DND-41 (cell line): ENCODE measurements at regions not wholly inside any gene's neighbourhood (a gene's known extent, or its start where the extent isn't known, plus 50 kb on each side); places are given as distances from the start of the nearest gene placed in this dataset.
"Not testable (repeated sequence)": the region's sequence is repeated elsewhere in the genome, so short reads cannot be mapped to it uniquely, and the experiment has no call there.

Experiments used
- ATAC-seq: fragments of 200-7000 bp; cut with Tn5 transposase; 3 replicates; pipeline ENCODE4 v1.9.1; 2021; ENCODE audit warnings: low read depth; ENCODE audit not compliant: insufficient read depth
- DNase-seq: peaks from one replicate; pipeline ENCODE4 v3.0.0-alpha.2; 2020
- H2AFZ ChIP-seq: 2 replicates; pipeline ENCODE4 v1.6.0; 2012; ENCODE audit warnings: low read depth, low read length
- H3K27ac ChIP-seq: 2 replicates; pipeline ENCODE4 v1.5.1; 2012; ENCODE audit warnings: low read length, inconsistent platforms
- H3K27me3 ChIP-seq: fragments of 200-600 bp; sonication (generic); 2 replicates; pipeline ENCODE4 v1.6.0; 2012; ENCODE audit warnings: low read length, mild to moderate bottlenecking, inconsistent platforms; ENCODE audit not compliant: insufficient read depth, poor library complexity
- H3K36me3 ChIP-seq: 2 replicates; pipeline ENCODE4 v1.5.1; 2012; ENCODE audit warnings: low read length, inconsistent platforms; ENCODE audit not compliant: insufficient read depth
- H3K4me1 ChIP-seq: 2 replicates; pipeline ENCODE4 v1.5.1; 2012; ENCODE audit warnings: mild to moderate bottlenecking, low read length; ENCODE audit not compliant: insufficient read depth
- H3K4me2 ChIP-seq: 2 replicates; pipeline ENCODE4 v1.6.0; 2012; ENCODE audit warnings: mild to moderate bottlenecking, moderate library complexity, low read length, inconsistent platforms; ENCODE audit not compliant: insufficient read depth
- H3K4me3 ChIP-seq, 2 experiments: fragments of 200-600 bp in 1 of 2; shearing (Covaris generic) in 1 of 2; 2 replicates each; pipeline ENCODE4 v1.5.1; 2012 to 2016; ENCODE audit warnings: inconsistent platforms in 2 of 2, low read length in 2 of 2, mild to moderate bottlenecking in 2 of 2, low read depth in 1 of 2, moderate library complexity in 1 of 2
- H3K79me2 ChIP-seq: 2 replicates; pipeline ENCODE4 v1.6.0; 2012; ENCODE audit warnings: low read length, inconsistent platforms; ENCODE audit not compliant: insufficient read depth
- H3K9ac ChIP-seq: 2 replicates; pipeline ENCODE4 v1.6.0; 2012; ENCODE audit warnings: low read depth, mild to moderate bottlenecking, inconsistent platforms, low read length, moderate library complexity
- H3K9me3 ChIP-seq: 2 replicates; pipeline ENCODE4 v1.5.1; 2012; ENCODE audit warnings: low read length, moderate library complexity, mild to moderate bottlenecking, inconsistent platforms; ENCODE audit not compliant: insufficient read depth, severe bottlenecking
- H4K20me1 ChIP-seq: 2 replicates; pipeline ENCODE4 v1.6.0; 2012; ENCODE audit warnings: low read length; ENCODE audit not compliant: insufficient read depth
- CTCF ChIP-seq: IDR thresholded peaks from 2 replicates; pipeline ENCODE4 v1.5.1; 2012; ENCODE audit warnings: borderline replicate concordance, low read length, moderate library complexity, mild to moderate bottlenecking; ENCODE audit not compliant: poor library complexity, severe bottlenecking; ENCODE audit errors: extremely low read depth
- EZH2 ChIP-seq: IDR thresholded peaks from 3 replicates; pipeline ENCODE4 v1.6.1; 2012; ENCODE audit warnings: borderline replicate concordance, low read depth, mild to moderate bottlenecking, moderate library complexity, low read length, inconsistent platforms; ENCODE audit not compliant: severe bottlenecking

GRCh38 chr6:9697263-9697931, 717.5 kb downstream of the TFAP2A start:
- H3K9ac ChIP-seq = no peak overlapping the region
- DNase-seq (no peak), ATAC-seq (no peak)
- H2AFZ ChIP-seq = no peak overlapping the region
- no peak overlapping the region for H3K4me2 ChIP-seq
- H3K4me1 ChIP-seq = no peaks in the 10 kb centered on the region
- H4K20me1 ChIP-seq = no peaks in the 10 kb centered on the region
- H3K79me2 ChIP-seq = no peaks in the 10 kb centered on the region
- no peak overlapping the region for H3K27ac ChIP-seq
- no peaks in the 10 kb centered on the region for H3K36me3 ChIP-seq
- H3K4me3 ChIP-seq = no peak overlapping the region
- no peaks in the 10 kb centered on the region for H3K27me3 ChIP-seq
- no peaks in the 10 kb centered on the region for H3K9me3 ChIP-seq
- TF ChIP-seq EZH2 (no peak), CTCF (no peak)

- no peak overlapping the region for H3K9ac ChIP-seq
- H4K20me1 ChIP-seq = no peaks in the 10 kb centered on the region
- no peak overlapping the region for H3K27ac ChIP-seq
- H2AFZ ChIP-seq = no peak overlapping the region
- H3K9me3 ChIP-seq = no peaks in the 10 kb centered on the region
- H3K79me2 ChIP-seq = no peaks in the 10 kb centered on the region
- no peak overlapping the region for H3K4me2 ChIP-seq
- no peaks in the 10 kb centered on the region for H3K36me3 ChIP-seq
- TF ChIP-seq EZH2 (no peak), CTCF (no peak)
- H3K4me1 ChIP-seq = no peaks in the 10 kb centered on the region
- H3K4me3 ChIP-seq = no peak overlapping the region
- ATAC-seq = no peak
- no peak for DNase-seq
- H3K27me3 ChIP-seq = no peaks in the 10 kb centered on the region
Measured at GRCh38 chr6:9690388-9690787, 724.5 kb downstream of the TFAP2A start.

- H3K27me3 ChIP-seq, H3K4me3 ChIP-seq, DNase-seq, H2AFZ ChIP-seq, ATAC-seq, H3K4me1 ChIP-seq, H3K79me2 ChIP-seq, H3K27ac ChIP-seq, H3K4me2 ChIP-seq, H3K9ac ChIP-seq, H3K36me3 ChIP-seq, H4K20me1 ChIP-seq, H3K9me3 ChIP-seq: not testable (repeated sequence)
Measured at GRCh38 chr6:9680727-9681126, 734.1 kb downstream of the TFAP2A start.

- no peaks in the 10 kb centered on the region for H3K4me1 ChIP-seq
- no peak for ATAC-seq
- H3K9me3 ChIP-seq = no peaks in the 10 kb centered on the region
- H3K36me3 ChIP-seq = no peaks in the 10 kb centered on the region
- no peak overlapping the region for H3K9ac ChIP-seq
- no peak overlapping the region for H3K4me2 ChIP-seq
- H3K27ac ChIP-seq = no peak overlapping the region
- no peaks in the 10 kb centered on the region for H3K79me2 ChIP-seq
- TF ChIP-seq EZH2 = no peak
- no peak for TF ChIP-seq CTCF
- H2AFZ ChIP-seq = no peak overlapping the region
- H3K4me3 ChIP-seq = no peak overlapping the region
- H4K20me1 ChIP-seq = no peaks in the 10 kb centered on the region
- H3K27me3 ChIP-seq = no peaks in the 10 kb centered on the region
- no peak for DNase-seq
Measured at GRCh38 chr6:9675122-9675521, 739.8 kb downstream of the TFAP2A start.
